ENCODE measurements at regions not wholly inside any gene's neighbourhood (a gene's known extent, or its start where the extent isn't known, plus 50 kb on each side); places are given as distances from the start of the nearest gene placed in this dataset.
A peak's percentile ranks its signal among the peaks of the same experiment; 100 is the strongest.

- no peak for TF ChIP-seq CTCF (IDR thresholded peaks at IDR 0.05; ENCODE audit: borderline replicate concordance, control extremely low read depth, extremely low read depth, insufficient read depth, missing control alignments)
- no peak for DNase-seq (ENCODE audit: low spot score)
- in situ Hi-C loops (cut with MboI; ENCODE audit: low sequenced_read_pairs, unreplicated experiment): no loop called here
These were observed 454.5 kb upstream of the JAG1 start for GRCh38 chr20:11128220-11128718.

- in situ Hi-C loops (cut with MboI; ENCODE audit: low sequenced_read_pairs, unreplicated experiment): no loop called here
These were observed 454.9 kb upstream of the JAG1 start for GRCh38 chr20:11128721-11129120.

GRCh38 chr20:11130554-11131166 lies 456.9 kb upstream of the JAG1 start:
- in situ Hi-C loops (cut with MboI; ENCODE audit: low sequenced_read_pairs, unreplicated experiment): no loop called here
- TF ChIP-seq CTCF (IDR thresholded peaks at IDR 0.05; ENCODE audit: borderline replicate concordance, control extremely low read depth, extremely low read depth, insufficient read depth, missing control alignments): no peak
- peak; percentile 10 for DNase-seq (ENCODE audit: low spot score)

More at GRCh38 chr20:11128721-11129120, 454.9 kb upstream of the JAG1 start:
- no peak for TF ChIP-seq CTCF (IDR thresholded peaks at IDR 0.05; ENCODE audit: borderline replicate concordance, control extremely low read depth, extremely low read depth, insufficient read depth, missing control alignments)
- no peak for DNase-seq (ENCODE audit: low spot score)

GRCh38 chr20:11132819-11133415 lies 459.1 kb upstream of the JAG1 start:
- in situ Hi-C loops (cut with MboI; ENCODE audit: low sequenced_read_pairs, unreplicated experiment): no loop called here
- TF ChIP-seq CTCF (IDR thresholded peaks at IDR 0.05; ENCODE audit: borderline replicate concordance, control extremely low read depth, extremely low read depth, insufficient read depth, missing control alignments): no peak
- DNase-seq (ENCODE audit: low spot score): no peak

GRCh38 chr20:11136691-11137090 lies 462.9 kb upstream of the JAG1 start:
- in situ Hi-C loops (cut with MboI; ENCODE audit: low sequenced_read_pairs, unreplicated experiment): no loop called here
- DNase-seq (ENCODE audit: low spot score): no peak
- TF ChIP-seq CTCF (IDR thresholded peaks at IDR 0.05; ENCODE audit: borderline replicate concordance, control extremely low read depth, extremely low read depth, insufficient read depth, missing control alignments): no peak

- in situ Hi-C loops (cut with MboI; ENCODE audit: low sequenced_read_pairs, unreplicated experiment): no loop called here
- TF ChIP-seq CTCF (IDR thresholded peaks at IDR 0.05; ENCODE audit: borderline replicate concordance, control extremely low read depth, extremely low read depth, insufficient read depth, missing control alignments): no peak
These were observed 463.9 kb upstream of the JAG1 start for GRCh38 chr20:11137688-11138087.

More at GRCh38 chr20:11137688-11138087, 463.9 kb upstream of the JAG1 start:
- DNase-seq (ENCODE audit: low spot score): no peak

Measured in GM13976 (cell line).